ENCODE measurements at regions not wholly inside any gene's neighbourhood (a gene's known extent, or its start where the extent isn't known, plus 50 kb on each side); places are given as distances from the start of the nearest gene placed in this dataset.
"Not testable (repeated sequence)": the region's sequence is repeated elsewhere in the genome, so short reads cannot be mapped to it uniquely, and the experiment has no call there.

- DNase-seq (ENCODE audit: low read depth in 4 of 4, low spot score in 2 of 4) = no peak
These were observed 1311.6 kb upstream of the ADGRL4 start for GRCh38 chr1:80318108-80318507.

- DNase-seq (ENCODE audit: low read depth in 4 of 4, low spot score in 2 of 4) = no peak
These were observed 1304.2 kb upstream of the ADGRL4 start for GRCh38 chr1:80310703-80311245.

DNA sequence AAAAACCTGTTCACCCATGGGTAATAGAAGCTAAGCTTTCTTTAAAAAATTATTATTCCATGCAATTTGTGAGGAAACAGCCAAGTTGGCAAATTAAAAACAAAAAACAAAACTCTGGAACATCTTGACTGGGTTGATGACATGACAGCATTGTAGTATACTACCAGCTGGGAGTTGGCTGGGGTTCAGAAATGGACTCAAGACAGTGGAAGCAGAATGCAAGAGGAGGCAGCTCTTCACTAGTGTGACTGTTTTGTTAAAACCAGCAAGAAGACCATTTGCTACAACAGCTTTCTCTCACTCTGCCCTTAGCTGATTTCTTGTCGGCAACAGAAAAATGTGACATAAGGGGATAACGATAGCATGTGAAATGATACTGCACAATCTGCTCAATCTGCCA is 1298.9 kb upstream of the ADGRL4 start:
- DNase-seq (ENCODE audit: low read depth in 4 of 4, low spot score in 2 of 4) = no peak

DNA sequence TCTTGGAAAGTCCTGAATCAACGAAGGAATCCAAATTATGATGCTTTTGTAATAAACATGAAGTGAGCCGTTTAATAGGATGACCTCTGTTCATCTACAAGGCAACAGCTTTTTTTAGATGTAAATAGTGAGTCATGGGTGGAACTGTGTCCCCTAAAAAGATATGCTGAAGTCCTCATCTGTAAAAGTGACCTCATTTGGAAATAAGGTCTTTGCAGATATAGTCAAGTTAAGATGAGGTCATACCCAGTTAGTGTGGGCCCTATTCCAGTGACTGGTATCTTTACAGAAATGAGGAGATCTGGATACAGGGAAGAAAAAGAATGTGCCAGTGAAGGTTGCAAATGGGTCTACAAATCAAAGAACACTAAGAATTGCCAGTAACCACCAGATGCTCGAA is 1287.3 kb upstream of the ADGRL4 start:
- no peak for DNase-seq (ENCODE audit: low read depth in 4 of 4, low spot score in 2 of 4)

DNA sequence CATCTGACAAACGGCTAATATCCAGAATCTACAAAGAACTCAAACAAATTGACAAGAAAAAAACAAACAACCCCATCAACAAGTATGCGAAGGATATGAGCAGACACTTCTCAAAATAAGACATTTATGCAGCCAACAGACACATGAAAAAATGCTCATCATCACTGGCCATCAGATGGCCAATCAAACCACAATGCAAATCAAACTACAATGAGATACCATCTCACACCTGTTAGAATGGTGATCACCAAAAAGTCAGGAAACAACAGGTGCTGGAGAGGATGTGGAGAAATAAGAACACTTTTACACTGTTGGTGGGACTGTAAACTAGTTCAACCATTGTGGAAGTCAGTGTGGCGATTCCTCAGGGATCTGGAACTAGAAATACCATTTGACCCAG is 1282.2 kb upstream of the ADGRL4 start:
- DNase-seq (ENCODE audit: low read depth in 4 of 4, low spot score in 2 of 4) = not testable (repeated sequence)

GRCh38 chr1:80282536-80282935 is 1276.0 kb upstream of the ADGRL4 start:
- DNase-seq (ENCODE audit: low read depth in 4 of 4, low spot score in 2 of 4) = no peak

GRCh38 chr1:80278936-80279335 is 1272.4 kb upstream of the ADGRL4 start:
- no peak for DNase-seq (ENCODE audit: low read depth in 4 of 4, low spot score in 2 of 4)

DNA sequence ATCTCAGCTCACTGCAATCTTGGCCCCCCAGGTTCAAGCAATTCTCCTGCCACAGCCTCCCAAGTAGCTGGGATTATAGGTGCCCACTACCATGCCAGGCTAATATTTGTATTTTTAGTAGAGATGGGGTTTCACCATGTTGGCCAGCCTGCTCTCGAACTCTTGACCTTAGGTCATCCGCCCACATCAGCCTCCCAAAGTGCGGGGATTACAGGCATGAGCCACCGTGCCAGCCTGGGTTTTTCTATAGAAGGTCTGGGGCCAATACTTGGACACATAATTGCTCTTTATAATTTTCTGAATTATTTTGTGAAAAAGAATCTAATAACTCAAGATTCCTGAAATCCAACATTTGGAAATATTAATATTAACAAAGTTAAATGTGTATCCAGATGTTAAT is 1267.7 kb upstream of the ADGRL4 start:
- DNase-seq (ENCODE audit: low read depth in 4 of 4, low spot score in 2 of 4) = no peak

GRCh38 chr1:80272495-80272894 is 1266.0 kb upstream of the ADGRL4 start:
- no peak for DNase-seq (ENCODE audit: low read depth in 4 of 4, low spot score in 2 of 4)

DNA sequence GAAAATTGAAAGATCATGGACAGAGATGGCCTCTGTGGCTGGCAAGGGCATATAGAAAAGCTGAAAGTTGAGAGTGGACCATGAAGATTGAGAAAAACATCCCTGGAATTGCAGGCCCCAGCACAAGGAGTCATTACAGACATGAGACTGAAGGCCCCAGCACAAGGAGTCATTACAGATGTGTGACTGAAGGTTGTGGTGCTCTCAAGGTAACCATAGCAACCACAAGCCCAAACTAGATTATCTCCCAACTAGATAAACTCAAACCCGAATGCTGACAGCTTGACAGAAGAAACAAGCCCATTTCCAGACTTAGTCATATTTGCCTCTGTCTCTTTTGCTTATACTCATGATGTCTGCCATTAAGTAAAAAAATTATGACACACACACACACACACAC is 1252.1 kb upstream of the ADGRL4 start:
- no peak for DNase-seq (ENCODE audit: low read depth in 4 of 4, low spot score in 2 of 4)

DNA sequence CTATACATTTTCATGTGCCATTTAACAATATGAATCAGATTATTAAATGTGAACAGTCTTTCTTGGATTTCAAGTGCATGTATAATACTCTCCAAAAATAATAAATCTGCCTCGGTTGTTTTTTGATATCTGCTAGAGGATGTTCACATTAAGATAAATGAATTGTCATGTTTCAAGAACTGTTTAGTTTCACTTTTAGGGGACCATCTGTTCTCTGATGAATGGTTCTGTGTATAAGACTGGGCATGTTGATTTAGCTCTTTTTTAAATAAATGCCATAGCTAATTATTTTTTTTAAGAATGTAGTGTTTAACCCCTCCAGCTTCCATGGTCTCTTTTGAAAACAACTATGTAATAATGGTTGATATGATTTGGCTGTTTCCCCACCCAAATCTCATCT is 1245.1 kb upstream of the ADGRL4 start:
- no peak for DNase-seq (ENCODE audit: low read depth in 4 of 4, low spot score in 2 of 4)

- no peak for DNase-seq (ENCODE audit: low read depth in 4 of 4, low spot score in 2 of 4)
These were observed 1244.6 kb upstream of the ADGRL4 start for GRCh38 chr1:80251171-80251570.

DNA sequence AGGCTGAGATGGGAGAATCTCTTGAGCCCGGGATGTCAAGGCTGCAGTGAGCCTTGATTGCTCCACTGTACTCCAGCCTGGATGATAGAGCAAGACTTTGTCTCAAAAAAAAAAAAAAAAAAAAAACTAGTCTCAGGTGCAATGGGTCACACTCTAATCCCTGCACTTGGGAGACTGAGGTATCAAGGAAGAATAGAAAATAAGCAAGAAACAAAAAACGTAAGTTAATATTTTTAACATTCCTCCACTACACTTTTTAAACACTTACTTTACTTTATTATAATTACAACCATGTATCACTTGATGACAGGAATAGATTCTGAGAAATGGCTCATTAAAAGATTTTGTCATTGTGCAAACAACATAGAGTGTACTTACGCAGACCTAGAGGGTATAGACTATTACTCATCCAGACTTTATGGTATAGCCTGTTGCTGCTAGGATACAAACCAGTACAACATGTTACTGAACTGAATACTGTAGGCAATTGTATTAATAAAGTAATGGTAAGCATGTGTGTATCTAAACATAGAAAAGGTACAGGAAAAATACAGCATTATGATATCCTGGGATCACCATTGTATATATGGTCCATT is 1244.1 kb upstream of the ADGRL4 start:
- DNase-seq (ENCODE audit: low read depth in 4 of 4, low spot score in 2 of 4) = no peak

DNA sequence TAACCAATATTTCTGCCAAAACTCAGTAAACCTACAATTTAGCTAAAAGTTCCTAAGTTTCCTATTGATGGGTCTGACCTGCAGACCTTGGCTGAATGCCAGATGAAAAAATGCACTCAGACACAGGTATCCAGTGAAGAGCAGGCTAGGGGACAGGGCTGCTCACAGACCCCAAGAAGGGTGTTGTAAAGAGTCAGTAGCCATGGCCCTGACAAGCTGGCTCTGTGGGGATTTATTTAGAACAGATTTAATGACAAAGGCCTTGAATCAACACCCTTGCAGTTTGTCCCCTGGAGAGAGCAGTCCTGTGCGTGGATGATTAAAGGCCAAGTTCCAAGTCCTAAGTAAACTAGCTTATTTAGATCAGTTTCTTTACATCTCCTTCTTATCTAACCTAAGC is 1243.2 kb upstream of the ADGRL4 start:
- no peak for DNase-seq (ENCODE audit: low read depth in 4 of 4, low spot score in 2 of 4)

DNA sequence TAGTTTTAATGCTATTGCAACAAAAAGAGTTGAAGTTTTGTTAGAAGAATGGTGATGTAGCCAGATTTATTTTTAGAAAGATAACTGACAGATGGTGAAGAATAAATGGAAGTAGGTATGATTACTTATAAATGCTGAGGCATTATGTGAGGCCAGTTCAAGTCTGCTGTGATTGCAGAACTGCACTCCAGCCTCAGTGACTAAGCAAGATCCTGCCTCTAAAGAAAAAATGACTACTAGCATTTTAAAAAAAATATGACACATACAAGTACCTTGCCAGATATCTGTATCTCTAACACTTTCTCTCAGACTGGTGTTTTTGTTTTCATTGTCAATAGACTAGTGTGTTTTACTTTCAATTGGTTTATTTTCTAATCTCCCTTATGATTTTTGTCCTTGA is 1242.4 kb upstream of the ADGRL4 start:
- no peak for DNase-seq (ENCODE audit: low read depth in 4 of 4, low spot score in 2 of 4)

GRCh38 chr1:80245813-80246212 is 1239.3 kb upstream of the ADGRL4 start:
- DNase-seq (ENCODE audit: low read depth in 4 of 4, low spot score in 2 of 4) = no peak

GRCh38 chr1:80244372-80244771 is 1237.8 kb upstream of the ADGRL4 start:
- no peak for DNase-seq (ENCODE audit: low read depth in 4 of 4, low spot score in 2 of 4)

GRCh38 chr1:80241566-80241965 is 1235.0 kb upstream of the ADGRL4 start:
- DNase-seq (ENCODE audit: low read depth in 4 of 4, low spot score in 2 of 4) = no peak

DNA sequence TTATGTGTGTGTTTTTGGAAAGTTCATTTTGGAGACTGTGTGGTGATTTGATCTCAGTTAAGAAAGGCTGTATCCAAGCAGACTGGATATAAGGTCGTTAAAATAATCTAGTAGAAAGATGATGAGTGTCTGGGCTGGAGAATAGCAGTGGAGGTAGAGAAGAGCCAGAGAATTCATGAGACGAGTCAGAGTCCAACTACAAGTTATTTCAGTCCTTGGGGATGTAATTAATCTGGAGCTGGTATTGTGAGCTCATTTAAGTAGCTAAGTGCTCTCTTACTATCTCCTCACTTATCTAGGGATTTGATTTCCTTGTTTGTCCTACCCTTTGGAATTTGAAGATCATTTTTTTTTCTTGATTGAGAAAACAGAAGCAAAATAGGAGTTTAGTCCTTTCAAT is 1219.0 kb upstream of the ADGRL4 start:
- DNase-seq (ENCODE audit: low read depth in 4 of 4, low spot score in 2 of 4) = no peak

GRCh38 chr1:80221319-80221718 is 1214.8 kb upstream of the ADGRL4 start:
- no peak for DNase-seq (ENCODE audit: low read depth in 4 of 4, low spot score in 2 of 4)

GRCh38 chr1:80218112-80218511 is 1211.6 kb upstream of the ADGRL4 start:
- DNase-seq (ENCODE audit: low read depth in 4 of 4, low spot score in 2 of 4) = peak in 1 of 4 donors; percentile 25

GRCh38 chr1:80217377-80217986 is 1211.0 kb upstream of the ADGRL4 start:
- DNase-seq (ENCODE audit: low read depth in 4 of 4, low spot score in 2 of 4) = peak in 2 of 4 donors; percentile 41 to 56
